SKM-1 treated with dmso at 0.1 percent for 144 hours (cell line): ENCODE measurements at regions not wholly inside any gene's neighbourhood (a gene's known extent, or its start where the extent isn't known, plus 50 kb on each side); places are given as distances from the start of the nearest gene placed in this dataset.
A peak's percentile ranks its signal among the peaks of the same experiment; 100 is the strongest.

Source experiments
- DNase-seq: peaks from one replicate; lab custom pipeline; 2025; ENCODE audit not compliant: unreplicated experiment; lab: John Stamatoyannopoulos, UW

GRCh38 chr10:85527616-85528317 is 838.8 kb downstream of the GRID1 start:
- no peak for DNase-seq

- no peak for DNase-seq
These were observed 838.3 kb downstream of the GRID1 start for GRCh38 chr10:85528318-85528652.

- peak; percentile 26 for DNase-seq
These were observed 834.9 kb downstream of the GRID1 start for GRCh38 chr10:85531706-85532105.

- DNase-seq: no peak
These were observed 833.8 kb downstream of the GRID1 start for GRCh38 chr10:85532773-85533172.

GRCh38 chr10:85535926-85536325 is 830.7 kb downstream of the GRID1 start:
- DNase-seq: no peak

- no peak for DNase-seq
These were observed 829.0 kb downstream of the GRID1 start for GRCh38 chr10:85537561-85537960.

- DNase-seq: no peak
These were observed 828.0 kb downstream of the GRID1 start for GRCh38 chr10:85538601-85539000.

- DNase-seq: no peak
These were observed 824.4 kb downstream of the GRID1 start for GRCh38 chr10:85542152-85542551.

GRCh38 chr10:85542936-85543730 is 823.5 kb downstream of the GRID1 start:
- no peak for DNase-seq

- peak; percentile 3 for DNase-seq
These were observed 821.6 kb downstream of the GRID1 start for GRCh38 chr10:85544956-85545355.

GRCh38 chr10:85545874-85546273 is 820.7 kb downstream of the GRID1 start:
- DNase-seq: peak; percentile 91

- DNase-seq: no peak
These were observed 819.1 kb downstream of the GRID1 start for GRCh38 chr10:85547460-85548023.

GRCh38 chr10:85548034-85548433 is 818.6 kb downstream of the GRID1 start:
- peak; percentile 26 for DNase-seq
